GM12865 (cell line): ENCODE measurements at regions not wholly inside any gene's neighbourhood (a gene's known extent, or its start where the extent isn't known, plus 50 kb on each side); places are given as distances from the start of the nearest gene placed in this dataset.

Experiments used
- DNase-seq: peaks from one replicate; pipeline ENCODE4 v3.0.0; 2010; ENCODE audit warnings: low read depth
- H3K4me3 ChIP-seq: 2 replicates; pipeline ENCODE4 v1.5.1; 2011; ENCODE audit warnings: mild to moderate bottlenecking, low read depth, low read length, control low read depth
- TF ChIP-seq, protein P1 (sequence below): IDR thresholded peaks from 2 replicates; pipeline ENCODE4 v1.5.1; 2011; ENCODE audit warnings: low read length, control low read depth, low read depth, inconsistent platforms; ENCODE audit not compliant: insufficient read depth; ENCODE audit errors: missing control alignments

DNA sequence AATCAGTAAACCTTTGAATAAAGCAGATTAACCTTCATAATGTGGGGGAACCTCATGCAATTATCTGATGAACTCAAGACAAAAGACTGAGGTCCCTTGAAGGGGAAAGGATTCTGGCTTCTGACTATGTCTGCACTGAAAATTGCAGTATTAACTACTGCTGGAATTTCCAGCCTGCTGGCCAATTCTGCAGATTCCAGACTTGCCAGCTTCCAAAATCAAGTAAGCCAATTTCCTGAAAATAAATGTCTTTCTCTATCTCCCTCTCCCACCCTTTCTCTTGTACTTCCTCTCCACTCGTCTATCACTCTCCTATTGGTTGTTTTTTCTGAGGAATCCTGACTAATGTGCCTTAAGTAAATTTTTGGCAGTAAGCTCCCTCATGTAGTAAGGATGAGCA, 1479.9 kb upstream of the PRR20A start:
- no peak for DNase-seq
- no peak overlapping the region for H3K4me3 ChIP-seq
- TF ChIP-seq, protein P1, sequence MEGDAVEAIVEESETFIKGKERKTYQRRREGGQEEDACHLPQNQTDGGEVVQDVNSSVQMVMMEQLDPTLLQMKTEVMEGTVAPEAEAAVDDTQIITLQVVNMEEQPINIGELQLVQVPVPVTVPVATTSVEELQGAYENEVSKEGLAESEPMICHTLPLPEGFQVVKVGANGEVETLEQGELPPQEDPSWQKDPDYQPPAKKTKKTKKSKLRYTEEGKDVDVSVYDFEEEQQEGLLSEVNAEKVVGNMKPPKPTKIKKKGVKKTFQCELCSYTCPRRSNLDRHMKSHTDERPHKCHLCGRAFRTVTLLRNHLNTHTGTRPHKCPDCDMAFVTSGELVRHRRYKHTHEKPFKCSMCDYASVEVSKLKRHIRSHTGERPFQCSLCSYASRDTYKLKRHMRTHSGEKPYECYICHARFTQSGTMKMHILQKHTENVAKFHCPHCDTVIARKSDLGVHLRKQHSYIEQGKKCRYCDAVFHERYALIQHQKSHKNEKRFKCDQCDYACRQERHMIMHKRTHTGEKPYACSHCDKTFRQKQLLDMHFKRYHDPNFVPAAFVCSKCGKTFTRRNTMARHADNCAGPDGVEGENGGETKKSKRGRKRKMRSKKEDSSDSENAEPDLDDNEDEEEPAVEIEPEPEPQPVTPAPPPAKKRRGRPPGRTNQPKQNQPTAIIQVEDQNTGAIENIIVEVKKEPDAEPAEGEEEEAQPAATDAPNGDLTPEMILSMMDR: no peak

DNA sequence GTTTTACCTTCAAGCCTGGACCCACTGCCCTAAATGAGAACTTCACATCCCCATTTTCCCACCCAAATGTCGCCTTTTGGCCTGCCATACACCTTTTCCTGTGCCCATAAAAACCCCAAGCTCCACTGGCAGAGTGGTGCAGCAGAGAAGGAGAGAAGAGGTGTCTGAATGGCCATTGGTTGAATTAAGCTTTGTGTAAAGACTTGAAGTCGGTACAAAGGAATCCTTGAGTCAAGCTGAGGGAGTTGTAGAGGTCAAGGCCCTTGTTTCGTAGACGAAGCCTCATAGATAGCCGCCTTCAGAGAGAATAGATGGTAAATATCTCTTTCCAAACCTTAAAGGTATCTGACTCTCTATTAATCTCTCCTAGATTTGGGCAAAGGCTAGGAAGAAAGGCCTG, 1479.2 kb upstream of the PRR20A start:
- no peak overlapping the region for H3K4me3 ChIP-seq
- TF ChIP-seq, protein P1: no peak
- no peak for DNase-seq

GRCh38 chr13:55664178-55664577, 1476.5 kb upstream of the PRR20A start:
- no peak overlapping the region for H3K4me3 ChIP-seq
- TF ChIP-seq, protein P1: no peak
- DNase-seq: no peak

- DNase-seq: no peak
- no peak overlapping the region for H3K4me3 ChIP-seq
- TF ChIP-seq, protein P1: no peak
Observed at GRCh38 chr13:55669051-55669450, 1471.7 kb upstream of the PRR20A start.

DNA sequence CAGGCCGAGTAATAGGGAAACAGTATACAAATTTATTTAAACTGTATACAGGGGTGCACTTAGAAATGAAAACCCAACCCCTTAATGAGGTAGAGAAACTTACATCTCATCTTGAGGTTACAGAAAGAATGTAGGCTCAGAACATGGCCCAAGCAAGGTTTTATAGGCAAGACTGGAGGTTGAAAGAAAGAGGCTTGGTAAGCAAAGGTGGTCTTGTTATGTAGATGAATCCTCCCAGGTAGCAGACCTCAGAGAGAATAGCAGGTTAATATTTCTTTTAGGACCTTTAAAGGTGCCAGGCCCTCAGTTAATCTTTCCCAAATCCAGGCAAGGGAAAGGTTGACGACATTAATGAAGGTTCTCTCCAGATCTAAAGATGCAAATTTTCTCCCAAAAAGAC, 1466.8 kb upstream of the PRR20A start:
- DNase-seq: no peak
- no peak overlapping the region for H3K4me3 ChIP-seq

DNA sequence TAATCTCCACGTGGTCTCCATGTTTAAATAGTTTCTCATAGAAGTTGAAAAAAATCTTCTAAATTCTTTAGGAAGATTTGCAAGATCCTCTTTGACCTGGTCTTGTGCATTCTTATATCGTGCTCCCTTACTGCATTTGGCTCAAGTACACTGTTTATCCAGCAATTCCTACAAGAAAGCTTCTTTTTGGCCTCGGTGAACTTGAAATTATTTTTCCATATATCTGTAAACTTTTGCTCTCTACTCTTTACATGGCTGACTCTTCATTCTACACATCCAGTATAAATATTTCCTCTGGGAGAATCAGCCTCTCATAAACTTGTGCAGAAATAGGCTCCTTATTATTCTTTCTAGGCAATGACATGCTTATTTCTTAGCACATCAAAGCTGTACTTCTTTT, 1457.9 kb upstream of the PRR20A start:
- TF ChIP-seq, protein P1: no peak
- DNase-seq: no peak
- H3K4me3 ChIP-seq: no peak overlapping the region

More for the DNA sequence above, 1466.8 kb upstream of the PRR20A start:
- TF ChIP-seq, protein P1: no peak

GRCh38 chr13:55705526-55705925, 1435.2 kb upstream of the PRR20A start:
- TF ChIP-seq, protein P1: no peak
- DNase-seq: no peak
- H3K4me3 ChIP-seq: no peak overlapping the region
